Transverse colon (tissue), 4 donors: ENCODE measurements at regions not wholly inside any gene's neighbourhood (a gene's known extent, or its start where the extent isn't known, plus 50 kb on each side); places are given as distances from the start of the nearest gene placed in this dataset.

ENCODE experiments used
- DNase-seq: peaks from one replicate; pipeline ENCODE4 v3.0.0-alpha.2; 2019
- H3K27ac ChIP-seq, 4 donors: fragments of 200-600 bp; sonication (generic); 2 replicates each; pipeline ENCODE4 v1.5.1; 2016 to 2018; ENCODE audit warnings: inconsistent platforms in 4 of 4
- H3K27me3 ChIP-seq: fragments of 200-600 bp; sonication (generic); 2 replicates; pipeline ENCODE4 v1.5.1; 2017; ENCODE audit warnings: inconsistent platforms
- H3K36me3 ChIP-seq, 4 donors: fragments of 200-600 bp; sonication (generic); 2 replicates each; pipeline ENCODE4 v1.5.1; 2017 to 2019; ENCODE audit warnings: inconsistent platforms in 4 of 4
- H3K4me1 ChIP-seq, 4 donors: fragments of 200-600 bp; sonication (generic); 2 replicates each; pipeline ENCODE4 v1.5.1; 2017 to 2020; ENCODE audit warnings: inconsistent platforms in 4 of 4
- H3K4me3 ChIP-seq, 4 donors: fragments of 200-600 bp; sonication (generic); 1 replicate in 1 of 4; 2 replicates in 3 of 4; pipeline versions ENCODE4 v1.5.1 to v1.6.1; 2017 to 2019; ENCODE audit warnings: inconsistent platforms in 4 of 4
- H3K9me3 ChIP-seq, 2 donors: fragments of 200-600 bp; sonication (generic); 2 replicates each; pipeline ENCODE4 v1.5.1; 2017 to 2019; ENCODE audit warnings: inconsistent platforms in 2 of 2
- EP300 ChIP-seq: sonication (generic); formaldehyde crosslinking; IDR thresholded peaks from one replicate; pipeline ENCODE4 v1.6.1; 2017; ENCODE audit warnings: antibody characterized with exemption, low read depth
- POLR2A ChIP-seq: fragments of 450-650 bp; IDR thresholded peaks from one replicate; pipeline ENCODE4 v1.6.1; 2016; ENCODE audit warnings: antibody characterized with exemption, mild to moderate bottlenecking, moderate library complexity
- POLR2AphosphoS5 ChIP-seq, 3 donors: sonication (generic); formaldehyde crosslinking; IDR thresholded peaks; one replicate each; pipeline ENCODE4 v1.6.1; 2016; ENCODE audit warnings: antibody characterized with exemption in 3 of 3
- WGBS, 2 donors: methylation state at CpG; one replicate each; pipeline ENCODE4 v1.1.5; 2018; ENCODE audit warnings: low coverage in 1 of 2; 5-methylcytosine and 5-hydroxymethylcytosine counted together
- in situ Hi-C, 4 donors: fragments of 200-750 bp; cut with MboI; loops; one replicate each; pipeline versions ENCODE4 v1.15.0 to v1.15.1; 2017; ENCODE audit warnings: low sequenced_read_pairs in 3 of 4, low pct_ligation_motif_present in 1 of 4, low pct_unique_long_range_greater_than_20kb in 1 of 4
- intact Hi-C: fragments of 100-400 bp; cut with DNase I; formaldehyde crosslinking; loops from one replicate; pipeline ENCODE4 v1.15.1; 2023; ENCODE audit warnings: low total_unique reads
- TF ChIP-seq, protein P1 (sequence below), 5 experiments: fragments of 200-600 bp in 3 of 5; fragments of 450-650 bp in 2 of 5; sonication (generic) in 3 of 5; IDR thresholded peaks; 1 replicate in 2 of 5; 2 replicates in 3 of 5; pipeline ENCODE4 v1.5.1; 2016 to 2017; ENCODE audit warnings: antibody characterized with exemption in 5 of 5, inconsistent platforms in 3 of 5, mild to moderate bottlenecking in 2 of 5, moderate library complexity in 1 of 5

DNA sequence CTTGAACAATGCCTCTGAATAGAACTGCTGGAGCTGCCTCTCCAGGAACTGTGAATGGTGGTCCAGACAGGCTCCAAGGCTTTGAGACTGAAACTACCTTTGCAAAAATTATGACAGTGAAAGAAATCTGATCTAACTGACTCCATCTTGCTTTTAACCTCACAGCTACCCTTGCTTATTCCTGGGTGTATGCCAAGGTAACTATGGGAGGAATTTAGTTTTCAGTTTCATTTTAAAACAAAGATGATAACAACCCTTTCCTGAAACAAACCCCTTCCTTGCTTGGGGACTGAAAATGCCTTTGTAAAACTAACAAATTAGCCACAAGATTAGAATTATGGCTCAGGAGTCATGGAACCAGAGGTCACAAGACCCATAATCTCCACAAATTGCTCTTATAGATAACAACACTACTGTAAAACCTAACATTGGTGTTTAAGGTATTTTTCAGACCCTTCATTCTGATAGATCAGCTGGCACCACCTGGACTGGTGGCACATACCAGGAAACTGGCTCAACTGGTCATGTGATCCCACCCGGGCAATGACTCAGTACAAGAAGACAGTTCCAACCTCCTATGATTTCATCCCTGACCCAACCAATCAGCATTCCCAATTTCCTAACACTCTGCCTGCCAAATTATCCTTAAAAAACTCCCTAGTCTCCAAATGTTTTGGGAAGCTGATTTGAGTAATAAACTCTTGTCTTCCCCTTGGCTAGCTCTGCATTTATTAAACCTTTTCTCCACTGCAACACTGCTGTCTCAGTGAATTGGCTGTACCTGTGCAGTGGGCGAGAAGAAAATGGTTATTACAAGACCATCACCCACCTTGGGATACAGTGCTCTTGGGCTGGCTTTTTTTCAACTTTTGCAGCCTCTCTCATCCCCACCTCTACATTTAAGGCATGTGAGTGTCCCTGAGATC, 608.1 kb downstream of the TYW1 start:
- H3K4me3 ChIP-seq, result no peak overlapping the region
- no peaks in the 10 kb centered on the region for H3K4me1 ChIP-seq
- no peaks in the 10 kb centered on the region for H3K36me3 ChIP-seq
- intact Hi-C loops (no loop called here), in situ Hi-C loops (no loop called here)
- peaks cover 0 to 4% of the 10 kb centered on the region in 2 donors for H3K9me3 ChIP-seq
- 69 to 83% methylated on average over 1 to 2 of the region's 2 CpGs for WGBS, 2 donors
- no peaks in the 10 kb centered on the region for H3K27me3 ChIP-seq
- H3K27ac ChIP-seq, result no peak overlapping the region
- DNase-seq, result no peak
- TF ChIP-seq, protein P1, sequence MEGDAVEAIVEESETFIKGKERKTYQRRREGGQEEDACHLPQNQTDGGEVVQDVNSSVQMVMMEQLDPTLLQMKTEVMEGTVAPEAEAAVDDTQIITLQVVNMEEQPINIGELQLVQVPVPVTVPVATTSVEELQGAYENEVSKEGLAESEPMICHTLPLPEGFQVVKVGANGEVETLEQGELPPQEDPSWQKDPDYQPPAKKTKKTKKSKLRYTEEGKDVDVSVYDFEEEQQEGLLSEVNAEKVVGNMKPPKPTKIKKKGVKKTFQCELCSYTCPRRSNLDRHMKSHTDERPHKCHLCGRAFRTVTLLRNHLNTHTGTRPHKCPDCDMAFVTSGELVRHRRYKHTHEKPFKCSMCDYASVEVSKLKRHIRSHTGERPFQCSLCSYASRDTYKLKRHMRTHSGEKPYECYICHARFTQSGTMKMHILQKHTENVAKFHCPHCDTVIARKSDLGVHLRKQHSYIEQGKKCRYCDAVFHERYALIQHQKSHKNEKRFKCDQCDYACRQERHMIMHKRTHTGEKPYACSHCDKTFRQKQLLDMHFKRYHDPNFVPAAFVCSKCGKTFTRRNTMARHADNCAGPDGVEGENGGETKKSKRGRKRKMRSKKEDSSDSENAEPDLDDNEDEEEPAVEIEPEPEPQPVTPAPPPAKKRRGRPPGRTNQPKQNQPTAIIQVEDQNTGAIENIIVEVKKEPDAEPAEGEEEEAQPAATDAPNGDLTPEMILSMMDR (IDR thresholded peaks at IDR 0.05), result no peak
- no peak for TF ChIP-seq POLR2AphosphoS5 (IDR thresholded peaks at IDR 0.05)
- no peak for TF ChIP-seq POLR2A
- TF ChIP-seq EP300, result no peak

DNA sequence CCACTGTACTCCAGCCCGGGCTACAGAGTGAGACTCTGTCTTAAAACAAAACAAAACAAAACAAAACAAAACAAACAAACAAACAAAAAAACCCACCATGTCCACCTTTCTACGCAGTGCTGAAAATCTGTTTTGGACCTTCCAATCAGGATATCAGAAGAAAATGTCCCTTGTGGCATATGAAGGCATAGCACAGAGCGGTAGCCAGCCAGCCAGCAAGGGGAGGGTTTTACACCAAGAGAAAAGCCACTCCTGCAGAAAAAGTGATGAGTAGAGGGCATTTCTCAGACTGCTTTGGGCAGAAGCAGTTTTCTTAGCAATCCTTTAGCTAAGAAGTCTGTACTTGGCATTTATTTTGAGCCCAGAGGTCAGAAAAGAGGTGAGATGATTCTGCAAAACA, 612.2 kb downstream of the TYW1 start:
- 87% methylated on average over 3 of the region's 3 CpGs for WGBS, 2 donors
- TF ChIP-seq POLR2AphosphoS5 (IDR thresholded peaks at IDR 0.05) (no peak), POLR2A (no peak), EP300 (no peak)
- TF ChIP-seq, protein P1 (IDR thresholded peaks at IDR 0.05), result no peak
- in situ Hi-C loops, result no loop called here
- H3K4me1 ChIP-seq, result no peaks in the 10 kb centered on the region
- H3K4me3 ChIP-seq, result no peak overlapping the region
- H3K27ac ChIP-seq, result no peak overlapping the region
- H3K9me3 ChIP-seq, result peaks cover 0 to 4% of the 10 kb centered on the region in 2 donors
- no peaks in the 10 kb centered on the region for H3K27me3 ChIP-seq
- no peak for DNase-seq
- H3K36me3 ChIP-seq, result no peaks in the 10 kb centered on the region
- intact Hi-C loops, result no loop called here

DNA sequence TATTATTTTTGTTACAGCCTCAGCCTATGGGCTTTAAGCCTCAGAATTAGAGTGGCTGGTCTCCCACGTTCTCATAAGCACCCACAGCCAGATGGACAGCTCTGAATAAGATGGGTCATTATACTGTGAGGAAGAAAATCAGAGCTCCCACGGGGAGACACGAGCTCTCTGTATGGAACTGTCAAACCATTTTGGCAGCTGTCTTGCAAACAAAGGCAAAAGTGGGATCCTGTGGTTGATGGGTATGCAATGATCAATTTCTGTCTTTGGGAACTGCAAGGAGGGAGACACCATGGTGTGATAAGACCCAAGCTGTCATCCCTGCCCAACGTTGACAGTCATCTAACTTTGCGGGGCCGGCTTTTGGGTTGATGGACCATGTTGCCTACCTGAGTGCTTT, 614.3 kb downstream of the TYW1 start:
- intact Hi-C loops, result no loop called here
- H3K36me3 ChIP-seq, result no peaks in the 10 kb centered on the region
- no peak for DNase-seq
- H3K27me3 ChIP-seq, result no peaks in the 10 kb centered on the region
- H3K27ac ChIP-seq, result no peak overlapping the region
- no peaks in the 10 kb centered on the region for H3K4me1 ChIP-seq
- WGBS, 2 donors, result 74% methylated on average over 6 of the region's 6 CpGs; no CpG with 5 or more reads in 1 of the 2 donors
- no peaks in the 10 kb centered on the region for H3K9me3 ChIP-seq
- no peak overlapping the region for H3K4me3 ChIP-seq
- in situ Hi-C loops, result no loop called here
- no peak for TF ChIP-seq POLR2A
- TF ChIP-seq EP300, result no peak

DNA sequence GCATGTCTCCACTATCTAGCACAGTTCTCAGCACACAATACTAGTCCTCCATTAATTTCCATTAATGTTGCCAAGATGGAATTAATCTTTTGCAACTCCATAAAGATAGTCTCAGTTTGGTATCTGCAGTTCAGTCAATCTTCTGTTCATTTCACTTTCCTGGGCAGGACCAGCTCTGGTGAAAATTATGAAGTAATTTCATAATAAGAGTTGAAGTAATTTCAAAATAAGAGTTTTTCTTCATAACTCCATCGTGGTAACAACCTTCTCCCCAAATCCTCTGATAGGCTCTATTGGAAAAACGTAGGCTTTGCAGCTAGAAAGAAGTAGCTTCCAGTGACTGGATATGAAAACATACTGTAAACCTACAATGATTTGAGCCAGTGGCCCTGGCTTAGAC, 618.2 kb downstream of the TYW1 start:
- intact Hi-C loops, result no loop called here
- H3K36me3 ChIP-seq, result no peaks in the 10 kb centered on the region
- no peaks in the 10 kb centered on the region for H3K9me3 ChIP-seq
- TF ChIP-seq POLR2A (no peak), EP300 (no peak), POLR2AphosphoS5 (IDR thresholded peaks at IDR 0.05) (no peak)
- TF ChIP-seq, protein P1 (IDR thresholded peaks at IDR 0.05), result no peak
- no peak overlapping the region for H3K4me3 ChIP-seq
- no peaks in the 10 kb centered on the region for H3K27me3 ChIP-seq
- H3K4me1 ChIP-seq, result no peaks in the 10 kb centered on the region
- H3K27ac ChIP-seq, result no peak overlapping the region
- 51 to 54% methylated on average over 2 of the region's 2 CpGs for WGBS, 2 donors
- in situ Hi-C loops, result no loop called here
- DNase-seq, result no peak
